ENCODE measurements at regions not wholly inside any gene's neighbourhood (a gene's known extent, or its start where the extent isn't known, plus 50 kb on each side); places are given as distances from the start of the nearest gene placed in this dataset.

DNA sequence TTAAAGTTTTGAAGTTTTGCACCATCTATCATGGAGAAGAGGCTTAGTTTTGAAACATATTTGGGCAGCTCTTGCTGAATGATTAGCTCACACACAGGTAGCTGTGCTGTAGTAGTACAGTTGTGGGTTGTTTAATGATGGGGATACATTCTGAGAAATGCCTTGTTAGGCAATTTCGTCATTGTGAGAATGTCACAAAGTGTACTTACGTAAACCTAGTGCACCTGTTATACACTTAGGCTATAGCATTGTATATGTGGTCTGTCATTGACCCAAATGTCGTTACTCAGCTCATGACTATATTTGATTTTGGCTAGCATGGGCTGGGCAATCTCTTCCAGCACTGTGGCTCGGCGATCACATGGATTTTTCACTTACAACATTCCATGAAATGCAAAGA lies 247.2 kb upstream of the IGFBP3 start:
- no peak for TF ChIP-seq POLR2A (IDR thresholded peaks at IDR 0.05; ENCODE audit: low read depth, low read length)
- TF ChIP-seq SMC3 (IDR thresholded peaks at IDR 0.05; ENCODE audit: low read depth, low read length): no peak
- no peak for TF ChIP-seq MAZ (IDR thresholded peaks at IDR 0.05; ENCODE audit: borderline replicate concordance, low read depth, low read length)
- no peak for TF ChIP-seq CTCF (conservative IDR thresholded peaks at IDR 0.05; ENCODE audit: low read depth, low read length)
- TF ChIP-seq FOS (IDR thresholded peaks at IDR 0.05; ENCODE audit: low read depth, low read length): no peak
- TF ChIP-seq RFX5 (IDR thresholded peaks at IDR 0.05; ENCODE audit: low read depth, low read length): no peak
- TF ChIP-seq NFE2L2 (IDR thresholded peaks at IDR 0.05; ENCODE audit: low read depth, low read length): no peak
- TF ChIP-seq MAFK (IDR thresholded peaks at IDR 0.05; ENCODE audit: low read depth, low read length): no peak
- no peak for TF ChIP-seq MXI1 (IDR thresholded peaks at IDR 0.05; ENCODE audit: borderline replicate concordance, low read depth, low read length)
- no peak for TF ChIP-seq RAD21 (IDR thresholded peaks at IDR 0.05; ENCODE audit: low read length)
- no peak for TF ChIP-seq USF2 (IDR thresholded peaks at IDR 0.05; ENCODE audit: low read depth, low read length)

Data from IMR-90 (cell line).